ENCODE measurements at regions not wholly inside any gene's neighbourhood (a gene's known extent, or its start where the extent isn't known, plus 50 kb on each side); places are given as distances from the start of the nearest gene placed in this dataset.

DNA sequence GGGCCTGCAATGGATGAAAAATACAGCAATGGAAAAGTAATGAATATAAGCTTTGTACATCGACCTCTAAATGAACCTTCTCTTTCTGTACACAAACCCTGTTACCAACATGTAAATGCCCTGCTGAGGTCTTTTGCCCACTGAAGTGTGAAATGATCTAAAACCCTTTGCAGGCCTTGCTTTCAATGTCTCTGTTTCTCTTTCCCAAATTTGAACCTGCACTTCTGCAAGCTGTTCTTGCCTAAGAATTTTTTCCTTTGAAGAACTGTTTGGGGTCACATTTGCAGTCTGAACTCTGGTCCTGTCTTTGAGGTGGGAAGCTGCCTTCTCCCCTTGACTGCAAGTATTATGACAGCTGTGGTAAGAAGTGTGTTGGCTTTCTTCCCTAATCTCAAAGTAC, 1237.1 kb downstream of the FAM181B start:
- H3K79me2 ChIP-seq (ENCODE audit: control insufficient read depth, insufficient read depth, low read length), result no peaks in the 10 kb centered on the region
- H4K20me1 ChIP-seq (ENCODE audit: control insufficient read depth, insufficient read depth), result no peaks in the 10 kb centered on the region
- BruUV-seq (replicated peaks), result no TSS peak
- H3K9me3 ChIP-seq (replicated peaks; ENCODE audit: control insufficient read depth, insufficient read depth, low read length), result no peaks in the 10 kb centered on the region
- no peak for ATAC-seq
- H3K27ac ChIP-seq (ENCODE audit: control insufficient read depth, insufficient read depth), result no peak overlapping the region
- no peak for DNase-seq (ENCODE audit: low read depth, low spot score)
- H3K9ac ChIP-seq (ENCODE audit: control insufficient read depth, insufficient read depth, low read length), result no peak overlapping the region
- RAD21 ChIA-PET (ENCODE audit: unreplicated experiment), result no interaction called here
- no peaks in the 10 kb centered on the region for H3K4me1 ChIP-seq (ENCODE audit: control insufficient read depth, insufficient read depth, low read length)
- CTCF ChIA-PET, result interaction anchor here (0.6 to 1.8 kb wide), 9 partner anchors 10 to 1788 kb away, joined by 3 to 9 read pairs (median 4); no protein-coding TSS in a partner anchor
- H3K4me3 ChIP-seq, result no peak overlapping the region
- no peaks in the 10 kb centered on the region for H3K27me3 ChIP-seq (replicated peaks in 1 of 2; ENCODE audit: control insufficient read depth in 2 of 2, insufficient read depth in 2 of 2, low read length in 1 of 2)
- TF ChIP-seq BCL11A (IDR thresholded peaks at IDR 0.05; ENCODE audit: low read depth, low read length), result no peak
- no peak for TF ChIP-seq TAF1 (IDR thresholded peaks at IDR 0.05; ENCODE audit: borderline replicate concordance, low read depth, low read length)
- no peak for TF ChIP-seq RCOR1 (conservative IDR thresholded peaks at IDR 0.05; ENCODE audit: low read depth, low read length)
- TF ChIP-seq GABPA (IDR thresholded peaks at IDR 0.05; ENCODE audit: low read depth), result no peak
- no peak for TF ChIP-seq CEBPB (IDR thresholded peaks at IDR 0.05; ENCODE audit: borderline replicate concordance in 1 of 2, low read depth in 2 of 2, low read length in 2 of 2)
- no peak for TF ChIP-seq EED (IDR thresholded peaks at IDR 0.05; ENCODE audit: low read depth)
- TF ChIP-seq, protein P1, sequence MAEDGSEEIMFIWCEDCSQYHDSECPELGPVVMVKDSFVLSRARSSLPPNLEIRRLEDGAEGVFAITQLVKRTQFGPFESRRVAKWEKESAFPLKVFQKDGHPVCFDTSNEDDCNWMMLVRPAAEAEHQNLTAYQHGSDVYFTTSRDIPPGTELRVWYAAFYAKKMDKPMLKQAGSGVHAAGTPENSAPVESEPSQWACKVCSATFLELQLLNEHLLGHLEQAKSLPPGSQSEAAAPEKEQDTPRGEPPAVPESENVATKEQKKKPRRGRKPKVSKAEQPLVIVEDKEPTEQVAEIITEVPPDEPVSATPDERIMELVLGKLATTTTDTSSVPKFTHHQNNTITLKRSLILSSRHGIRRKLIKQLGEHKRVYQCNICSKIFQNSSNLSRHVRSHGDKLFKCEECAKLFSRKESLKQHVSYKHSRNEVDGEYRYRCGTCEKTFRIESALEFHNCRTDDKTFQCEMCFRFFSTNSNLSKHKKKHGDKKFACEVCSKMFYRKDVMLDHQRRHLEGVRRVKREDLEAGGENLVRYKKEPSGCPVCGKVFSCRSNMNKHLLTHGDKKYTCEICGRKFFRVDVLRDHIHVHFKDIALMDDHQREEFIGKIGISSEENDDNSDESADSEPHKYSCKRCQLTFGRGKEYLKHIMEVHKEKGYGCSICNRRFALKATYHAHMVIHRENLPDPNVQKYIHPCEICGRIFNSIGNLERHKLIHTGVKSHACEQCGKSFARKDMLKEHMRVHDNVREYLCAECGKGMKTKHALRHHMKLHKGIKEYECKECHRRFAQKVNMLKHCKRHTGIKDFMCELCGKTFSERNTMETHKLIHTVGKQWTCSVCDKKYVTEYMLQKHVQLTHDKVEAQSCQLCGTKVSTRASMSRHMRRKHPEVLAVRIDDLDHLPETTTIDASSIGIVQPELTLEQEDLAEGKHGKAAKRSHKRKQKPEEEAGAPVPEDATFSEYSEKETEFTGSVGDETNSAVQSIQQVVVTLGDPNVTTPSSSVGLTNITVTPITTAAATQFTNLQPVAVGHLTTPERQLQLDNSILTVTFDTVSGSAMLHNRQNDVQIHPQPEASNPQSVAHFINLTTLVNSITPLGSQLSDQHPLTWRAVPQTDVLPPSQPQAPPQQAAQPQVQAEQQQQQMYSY (CRISPR knock-in tag; IDR thresholded peaks at IDR 0.05), result no peak
- no peak for TF ChIP-seq SMAD5 (IDR thresholded peaks at IDR 0.05; ENCODE audit: low read depth)
- no peak for TF ChIP-seq FOS (IDR thresholded peaks at IDR 0.05; ENCODE audit: borderline replicate concordance, extremely low read depth, insufficient read length)
- no peak for TF ChIP-seq NFIC (IDR thresholded peaks at IDR 0.05; ENCODE audit: low read depth, low read length)
- TF ChIP-seq, protein P2, sequence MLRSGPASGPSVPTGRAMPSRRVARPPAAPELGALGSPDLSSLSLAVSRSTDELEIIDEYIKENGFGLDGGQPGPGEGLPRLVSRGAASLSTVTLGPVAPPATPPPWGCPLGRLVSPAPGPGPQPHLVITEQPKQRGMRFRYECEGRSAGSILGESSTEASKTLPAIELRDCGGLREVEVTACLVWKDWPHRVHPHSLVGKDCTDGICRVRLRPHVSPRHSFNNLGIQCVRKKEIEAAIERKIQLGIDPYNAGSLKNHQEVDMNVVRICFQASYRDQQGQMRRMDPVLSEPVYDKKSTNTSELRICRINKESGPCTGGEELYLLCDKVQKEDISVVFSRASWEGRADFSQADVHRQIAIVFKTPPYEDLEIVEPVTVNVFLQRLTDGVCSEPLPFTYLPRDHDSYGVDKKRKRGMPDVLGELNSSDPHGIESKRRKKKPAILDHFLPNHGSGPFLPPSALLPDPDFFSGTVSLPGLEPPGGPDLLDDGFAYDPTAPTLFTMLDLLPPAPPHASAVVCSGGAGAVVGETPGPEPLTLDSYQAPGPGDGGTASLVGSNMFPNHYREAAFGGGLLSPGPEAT (IDR thresholded peaks at IDR 0.05; ENCODE audit: low read depth), result no peak
- no peak for TF ChIP-seq FOXK2 (IDR thresholded peaks at IDR 0.05)
- TF ChIP-seq MTA3 (IDR thresholded peaks at IDR 0.05; ENCODE audit: borderline replicate concordance, low read length), result no peak
- no peak for TF ChIP-seq JUND (IDR thresholded peaks at IDR 0.05; ENCODE audit: low read depth, low read length)
- TF ChIP-seq KLF5 (IDR thresholded peaks at IDR 0.05; ENCODE audit: partially characterized antibody), result no peak
- no peak for TF ChIP-seq RELA (IDR thresholded peaks at IDR 0.05; ENCODE audit: borderline replicate concordance, partially characterized antibody)
- TF ChIP-seq NFYA (IDR thresholded peaks at IDR 0.05; ENCODE audit: borderline replicate concordance, low read depth, low read length), result no peak
- no peak for TF ChIP-seq ZNF622 (IDR thresholded peaks at IDR 0.05)
- no peak for TF ChIP-seq CBX5 (IDR thresholded peaks at IDR 0.05; ENCODE audit: low read depth)
- no peak for TF ChIP-seq NR2C2 (IDR thresholded peaks at IDR 0.05; ENCODE audit: borderline replicate concordance, control insufficient read depth, insufficient read length, low read depth)
- FAIRE-seq, result no peak
- no peaks in the 10 kb centered on the region for H3K36me3 ChIP-seq (ENCODE audit: control insufficient read depth in 2 of 2, insufficient read depth in 2 of 2, low read length in 1 of 2)
- 0% methylated on average over 1 of the region's 1 CpG for WGBS (ENCODE audit: insufficient coverage, insufficient replicate concordance, low lambda C conversion rate, missing lambda C conversion rate)
- SMC1A ChIA-PET (ENCODE audit: uncharacterized antibody, unreplicated experiment), result no interaction called here
- in situ Hi-C loops (cut with MboI) (no loop called here), intact Hi-C loops (cut with micrococcal nuclease; ENCODE audit: unreplicated experiment) (no loop called here)
- H2AFZ ChIP-seq (ENCODE audit: control insufficient read depth, low read depth, low read length), result no peak overlapping the region
- POLR2A ChIA-PET, result no interaction called here
- H3K4me2 ChIP-seq (ENCODE audit: control insufficient read depth, insufficient read depth), result no peak overlapping the region
